ENCODE measurements at regions not wholly inside any gene's neighbourhood (a gene's known extent, or its start where the extent isn't known, plus 50 kb on each side); places are given as distances from the start of the nearest gene placed in this dataset.

- TF ChIP-seq CTCF (IDR thresholded peaks at IDR 0.05; ENCODE audit: insufficient read depth, low read length, poor library complexity, severe bottlenecking) = no peak
- TF ChIP-seq EZH2phosphoT487 (conservative IDR thresholded peaks at IDR 0.05; ENCODE audit: low read length) = no peak
Measured at GRCh38 chr4:15339737-15340136, 88.1 kb upstream of the C1QTNF7 start.

Data from SU-DHL-6 (cell line).